ENCODE measurements at regions not wholly inside any gene's neighbourhood (a gene's known extent, or its start where the extent isn't known, plus 50 kb on each side); places are given as distances from the start of the nearest gene placed in this dataset.

DNA sequence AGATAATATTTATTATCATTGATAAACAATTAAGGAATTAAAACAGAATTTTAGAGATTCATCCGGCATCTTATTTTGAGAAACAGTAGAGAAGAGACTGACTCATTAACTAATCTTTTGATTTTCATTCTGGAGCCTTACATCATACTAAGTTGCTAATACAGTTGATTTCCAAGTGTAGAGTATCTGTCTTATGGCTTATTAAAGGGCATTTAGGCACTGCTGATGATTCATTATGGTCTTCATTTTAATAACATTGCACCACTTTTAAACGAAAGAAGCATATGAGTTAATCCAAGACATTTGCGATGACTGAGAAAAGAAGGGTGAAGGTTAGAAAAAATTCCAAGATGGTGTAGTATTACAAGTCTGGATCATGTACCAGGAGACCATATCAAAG, 186.0 kb upstream of the CACNA2D1 start:
- no peak for DNase-seq (ENCODE audit: low spot score)
- 89% methylated on average over 3 of the region's 3 CpGs for WGBS
- H3K9me3 ChIP-seq (ENCODE audit: control insufficient read depth in 4 of 4, low read length in 3 of 4) = no peaks in the 10 kb centered on the region
- H3K36me3 ChIP-seq (ENCODE audit: control insufficient read depth in 4 of 4, insufficient read depth in 3 of 4, low read depth in 1 of 4, low read length in 3 of 4) = no peaks in the 10 kb centered on the region
- TF ChIP-seq HNF4G (IDR thresholded peaks at IDR 0.05) (no peak), JUND (IDR thresholded peaks at IDR 0.05) (no peak), GABPA (IDR thresholded peaks at IDR 0.05 in 1 of 2, conservative IDR thresholded peaks at IDR 0.05 in 1 of 2) (no peak), YY1 (IDR thresholded peaks at IDR 0.05) (no peak), RAD21 (IDR thresholded peaks at IDR 0.05) (no peak), EGR1 (IDR thresholded peaks at IDR 0.05; ENCODE audit: low read depth in 2 of 2) (no peak), SP1 (IDR thresholded peaks at IDR 0.05) (no peak), FOXA2 (IDR thresholded peaks at IDR 0.05) (no peak)
- TF ChIP-seq, protein P1, sequence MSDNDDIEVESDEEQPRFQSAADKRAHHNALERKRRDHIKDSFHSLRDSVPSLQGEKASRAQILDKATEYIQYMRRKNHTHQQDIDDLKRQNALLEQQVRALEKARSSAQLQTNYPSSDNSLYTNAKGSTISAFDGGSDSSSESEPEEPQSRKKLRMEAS (IDR thresholded peaks at IDR 0.05) = no peak
- TF ChIP-seq, protein P2, sequence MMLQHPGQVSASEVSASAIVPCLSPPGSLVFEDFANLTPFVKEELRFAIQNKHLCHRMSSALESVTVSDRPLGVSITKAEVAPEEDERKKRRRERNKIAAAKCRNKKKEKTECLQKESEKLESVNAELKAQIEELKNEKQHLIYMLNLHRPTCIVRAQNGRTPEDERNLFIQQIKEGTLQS (IDR thresholded peaks at IDR 0.05) = no peak
- no peaks in the 10 kb centered on the region for H3K4me1 ChIP-seq (ENCODE audit: control insufficient read depth in 4 of 4, insufficient read depth in 4 of 4, low read length in 3 of 4)
- no peak overlapping the region for H3K4me3 ChIP-seq (ENCODE audit: low read depth in 1 of 3, low read length in 3 of 3)
- H3K27ac ChIP-seq (ENCODE audit: low read depth in 1 of 2, low read length in 2 of 2) = no peak overlapping the region
- H3K27me3 ChIP-seq (ENCODE audit: control insufficient read depth in 4 of 4, insufficient read depth in 4 of 4, low read length in 3 of 4) = no peaks in the 10 kb centered on the region
- H3K9ac ChIP-seq (ENCODE audit: low read depth in 1 of 2, low read length in 2 of 2) = no peak overlapping the region

DNA sequence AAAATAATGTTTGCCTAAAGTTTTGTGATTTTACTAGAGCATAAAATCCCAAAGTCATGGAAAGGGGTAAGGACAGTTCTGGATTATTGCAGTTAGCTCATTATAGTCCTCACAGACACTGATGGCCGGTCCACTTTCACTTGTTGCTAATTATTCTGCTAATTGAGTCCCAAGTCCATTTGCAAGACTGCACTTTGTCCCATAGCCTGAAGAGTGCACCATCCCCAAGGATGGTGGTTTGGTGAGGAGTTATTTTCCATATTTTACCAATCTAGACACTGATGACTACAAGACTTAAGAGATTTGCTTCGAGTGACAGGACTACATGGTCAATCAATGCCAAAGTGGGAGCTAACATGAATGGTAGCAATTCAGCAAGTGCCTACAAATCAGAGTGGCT, 181.8 kb upstream of the CACNA2D1 start:
- TF ChIP-seq RAD21 (IDR thresholded peaks at IDR 0.05) (no peak), EGR1 (IDR thresholded peaks at IDR 0.05; ENCODE audit: low read depth in 2 of 2) (no peak), HNF4G (IDR thresholded peaks at IDR 0.05) (no peak), TAF1 (conservative IDR thresholded peaks at IDR 0.05) (no peak), YY1 (IDR thresholded peaks at IDR 0.05) (no peak), RXRA (IDR thresholded peaks at IDR 0.05) (no peak), SP1 (IDR thresholded peaks at IDR 0.05) (no peak), JUND (IDR thresholded peaks at IDR 0.05) (no peak), HNF4A (conservative IDR thresholded peaks at IDR 0.05) (no peak), GABPA (IDR thresholded peaks at IDR 0.05 in 1 of 2, conservative IDR thresholded peaks at IDR 0.05 in 1 of 2) (no peak), NR2F2 (IDR thresholded peaks at IDR 0.05) (no peak), FOXA2 (IDR thresholded peaks at IDR 0.05) (no peak), FOXA1 (IDR thresholded peaks at IDR 0.05) (no peak)
- TF ChIP-seq, protein P3, sequence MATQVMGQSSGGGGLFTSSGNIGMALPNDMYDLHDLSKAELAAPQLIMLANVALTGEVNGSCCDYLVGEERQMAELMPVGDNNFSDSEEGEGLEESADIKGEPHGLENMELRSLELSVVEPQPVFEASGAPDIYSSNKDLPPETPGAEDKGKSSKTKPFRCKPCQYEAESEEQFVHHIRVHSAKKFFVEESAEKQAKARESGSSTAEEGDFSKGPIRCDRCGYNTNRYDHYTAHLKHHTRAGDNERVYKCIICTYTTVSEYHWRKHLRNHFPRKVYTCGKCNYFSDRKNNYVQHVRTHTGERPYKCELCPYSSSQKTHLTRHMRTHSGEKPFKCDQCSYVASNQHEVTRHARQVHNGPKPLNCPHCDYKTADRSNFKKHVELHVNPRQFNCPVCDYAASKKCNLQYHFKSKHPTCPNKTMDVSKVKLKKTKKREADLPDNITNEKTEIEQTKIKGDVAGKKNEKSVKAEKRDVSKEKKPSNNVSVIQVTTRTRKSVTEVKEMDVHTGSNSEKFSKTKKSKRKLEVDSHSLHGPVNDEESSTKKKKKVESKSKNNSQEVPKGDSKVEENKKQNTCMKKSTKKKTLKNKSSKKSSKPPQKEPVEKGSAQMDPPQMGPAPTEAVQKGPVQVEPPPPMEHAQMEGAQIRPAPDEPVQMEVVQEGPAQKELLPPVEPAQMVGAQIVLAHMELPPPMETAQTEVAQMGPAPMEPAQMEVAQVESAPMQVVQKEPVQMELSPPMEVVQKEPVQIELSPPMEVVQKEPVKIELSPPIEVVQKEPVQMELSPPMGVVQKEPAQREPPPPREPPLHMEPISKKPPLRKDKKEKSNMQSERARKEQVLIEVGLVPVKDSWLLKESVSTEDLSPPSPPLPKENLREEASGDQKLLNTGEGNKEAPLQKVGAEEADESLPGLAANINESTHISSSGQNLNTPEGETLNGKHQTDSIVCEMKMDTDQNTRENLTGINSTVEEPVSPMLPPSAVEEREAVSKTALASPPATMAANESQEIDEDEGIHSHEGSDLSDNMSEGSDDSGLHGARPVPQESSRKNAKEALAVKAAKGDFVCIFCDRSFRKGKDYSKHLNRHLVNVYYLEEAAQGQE (IDR thresholded peaks at IDR 0.05) = no peak
- TF ChIP-seq, protein P2 (IDR thresholded peaks at IDR 0.05) = no peak
- TF ChIP-seq, protein P4, sequence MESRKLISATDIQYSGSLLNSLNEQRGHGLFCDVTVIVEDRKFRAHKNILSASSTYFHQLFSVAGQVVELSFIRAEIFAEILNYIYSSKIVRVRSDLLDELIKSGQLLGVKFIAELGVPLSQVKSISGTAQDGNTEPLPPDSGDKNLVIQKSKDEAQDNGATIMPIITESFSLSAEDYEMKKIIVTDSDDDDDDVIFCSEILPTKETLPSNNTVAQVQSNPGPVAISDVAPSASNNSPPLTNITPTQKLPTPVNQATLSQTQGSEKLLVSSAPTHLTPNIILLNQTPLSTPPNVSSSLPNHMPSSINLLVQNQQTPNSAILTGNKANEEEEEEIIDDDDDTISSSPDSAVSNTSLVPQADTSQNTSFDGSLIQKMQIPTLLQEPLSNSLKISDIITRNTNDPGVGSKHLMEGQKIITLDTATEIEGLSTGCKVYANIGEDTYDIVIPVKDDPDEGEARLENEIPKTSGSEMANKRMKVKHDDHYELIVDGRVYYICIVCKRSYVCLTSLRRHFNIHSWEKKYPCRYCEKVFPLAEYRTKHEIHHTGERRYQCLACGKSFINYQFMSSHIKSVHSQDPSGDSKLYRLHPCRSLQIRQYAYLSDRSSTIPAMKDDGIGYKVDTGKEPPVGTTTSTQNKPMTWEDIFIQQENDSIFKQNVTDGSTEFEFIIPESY (IDR thresholded peaks at IDR 0.05) = no peak
- TF ChIP-seq, protein P5, sequence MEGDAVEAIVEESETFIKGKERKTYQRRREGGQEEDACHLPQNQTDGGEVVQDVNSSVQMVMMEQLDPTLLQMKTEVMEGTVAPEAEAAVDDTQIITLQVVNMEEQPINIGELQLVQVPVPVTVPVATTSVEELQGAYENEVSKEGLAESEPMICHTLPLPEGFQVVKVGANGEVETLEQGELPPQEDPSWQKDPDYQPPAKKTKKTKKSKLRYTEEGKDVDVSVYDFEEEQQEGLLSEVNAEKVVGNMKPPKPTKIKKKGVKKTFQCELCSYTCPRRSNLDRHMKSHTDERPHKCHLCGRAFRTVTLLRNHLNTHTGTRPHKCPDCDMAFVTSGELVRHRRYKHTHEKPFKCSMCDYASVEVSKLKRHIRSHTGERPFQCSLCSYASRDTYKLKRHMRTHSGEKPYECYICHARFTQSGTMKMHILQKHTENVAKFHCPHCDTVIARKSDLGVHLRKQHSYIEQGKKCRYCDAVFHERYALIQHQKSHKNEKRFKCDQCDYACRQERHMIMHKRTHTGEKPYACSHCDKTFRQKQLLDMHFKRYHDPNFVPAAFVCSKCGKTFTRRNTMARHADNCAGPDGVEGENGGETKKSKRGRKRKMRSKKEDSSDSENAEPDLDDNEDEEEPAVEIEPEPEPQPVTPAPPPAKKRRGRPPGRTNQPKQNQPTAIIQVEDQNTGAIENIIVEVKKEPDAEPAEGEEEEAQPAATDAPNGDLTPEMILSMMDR (IDR thresholded peaks at IDR 0.05; ENCODE audit: low read depth, low read length, missing input control) = no peak
- TF ChIP-seq, protein P1 (IDR thresholded peaks at IDR 0.05) = no peak
- DNase-seq (ENCODE audit: low spot score) = no peak

More for the DNA sequence above, 181.8 kb upstream of the CACNA2D1 start:
- 67% methylated on average over 2 of the region's 2 CpGs for WGBS
- H3K36me3 ChIP-seq (ENCODE audit: control insufficient read depth in 4 of 4, insufficient read depth in 3 of 4, low read depth in 1 of 4, low read length in 3 of 4) = no peaks in the 10 kb centered on the region
- no peak overlapping the region for H3K9ac ChIP-seq (ENCODE audit: low read depth in 1 of 2, low read length in 2 of 2)
- no peak overlapping the region for H3K27ac ChIP-seq (ENCODE audit: low read depth in 1 of 2, low read length in 2 of 2)
- H3K4me1 ChIP-seq (ENCODE audit: control insufficient read depth in 4 of 4, insufficient read depth in 4 of 4, low read length in 3 of 4) = no peaks in the 10 kb centered on the region
- no peaks in the 10 kb centered on the region for H3K27me3 ChIP-seq (ENCODE audit: control insufficient read depth in 4 of 4, insufficient read depth in 4 of 4, low read length in 3 of 4)
- H3K4me3 ChIP-seq (ENCODE audit: low read depth in 1 of 3, low read length in 3 of 3) = no peak overlapping the region
- H3K9me3 ChIP-seq (ENCODE audit: control insufficient read depth in 4 of 4, low read length in 3 of 4) = peaks cover 0 to 1% (median 0%) of the 10 kb centered on the region in 4 donors
